HG03457 (cell line): ENCODE measurements at regions not wholly inside any gene's neighbourhood (a gene's known extent, or its start where the extent isn't known, plus 50 kb on each side); places are given as distances from the start of the nearest gene placed in this dataset.
"Not testable (repeated sequence)": the region's sequence is repeated elsewhere in the genome, so short reads cannot be mapped to it uniquely, and the experiment has no call there.

Experiments
- ATAC-seq: cut with Tn5 transposase; IDR thresholded peaks from one replicate; pipeline ENCODE4 v1.9.1; 2021; ENCODE audit warnings: moderate number of reproducible peaks; ENCODE audit not compliant: unreplicated experiment

DNA sequence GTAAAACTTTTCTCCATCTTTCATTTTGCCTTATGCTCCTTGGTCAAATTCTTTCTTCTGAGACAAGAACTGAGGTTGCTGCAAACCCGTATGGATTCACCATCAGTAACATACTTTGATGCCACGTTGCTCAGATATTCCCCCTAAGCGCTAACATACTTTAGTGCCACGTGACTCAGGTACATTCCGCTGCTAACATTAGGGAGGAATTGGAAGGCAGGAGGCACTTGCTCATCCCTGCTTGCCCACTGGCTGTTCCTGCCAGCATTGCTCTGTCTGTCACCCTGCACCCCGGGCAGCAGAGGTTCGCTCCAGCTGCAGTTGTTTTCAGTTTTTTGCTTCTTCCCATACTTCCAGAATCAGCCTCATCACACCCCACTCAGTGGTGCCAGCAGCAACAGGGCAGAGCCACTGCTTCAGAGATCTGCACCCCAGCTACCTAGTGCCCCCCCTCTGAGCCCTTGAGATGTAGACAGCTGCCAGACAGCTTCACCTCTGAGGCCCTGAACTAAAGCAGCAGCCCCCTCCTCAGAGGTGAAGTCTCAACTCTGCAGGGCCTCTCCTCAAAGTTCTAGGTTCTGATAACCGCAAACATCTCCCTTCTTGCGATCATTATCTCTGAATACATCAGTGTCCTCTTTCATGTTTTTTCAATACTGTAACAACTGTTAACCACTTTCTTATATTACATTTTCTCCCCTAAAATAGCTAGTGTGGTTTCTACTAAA lies 228.0 kb upstream of the KIF2A start:
- ATAC-seq: no peak

- ATAC-seq: no peak
Observed at GRCh38 chr5:62082370-62082801, 223.6 kb upstream of the KIF2A start.

- ATAC-seq: no peak
Observed at GRCh38 chr5:62083247-62083646, 222.8 kb upstream of the KIF2A start.

GRCh38 chr5:62083661-62084060 lies 222.3 kb upstream of the KIF2A start:
- no peak for ATAC-seq

- no peak for ATAC-seq
Observed at GRCh38 chr5:62084391-62084790, 221.6 kb upstream of the KIF2A start.

- ATAC-seq: no peak
Observed at GRCh38 chr5:62090953-62091352, 215.1 kb upstream of the KIF2A start.

DNA sequence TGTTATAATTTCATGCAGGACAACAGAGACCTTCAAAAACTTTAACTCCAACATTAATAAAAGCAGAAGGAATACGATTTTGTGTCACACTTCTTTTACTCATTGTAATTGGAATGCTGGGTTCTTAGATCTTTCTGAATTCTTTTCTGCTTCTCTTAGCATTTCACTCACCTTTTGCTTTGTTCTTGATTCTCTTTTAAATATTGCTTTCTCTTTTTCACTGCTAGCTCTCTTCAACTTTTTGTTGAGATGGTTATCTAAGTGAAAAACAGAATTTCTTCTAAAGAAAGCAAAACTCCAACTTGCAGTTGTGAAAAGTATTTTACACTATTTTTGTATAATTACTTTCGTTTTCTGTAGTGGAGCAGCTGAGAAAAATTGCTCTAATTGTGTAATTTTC lies 212.6 kb upstream of the KIF2A start:
- no peak for ATAC-seq

DNA sequence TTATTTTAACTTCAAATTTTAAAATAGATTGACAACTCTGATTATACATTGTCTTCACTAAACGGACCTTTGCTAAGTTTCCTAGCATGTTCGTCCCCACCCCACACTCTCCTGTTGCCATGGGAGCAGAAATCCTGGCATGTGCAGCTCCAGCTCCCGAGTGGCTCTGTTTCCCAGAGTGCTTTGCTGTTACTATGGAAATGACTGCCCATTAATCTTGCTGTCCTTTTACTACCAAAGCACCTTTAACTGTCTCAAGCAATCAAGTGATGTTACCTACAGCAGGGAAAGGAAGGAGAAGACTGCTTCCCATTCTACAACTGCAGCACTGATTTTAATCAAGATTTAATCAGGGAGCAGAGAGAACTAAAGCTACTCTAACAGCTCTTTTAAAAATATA lies 212.0 kb upstream of the KIF2A start:
- no peak for ATAC-seq

DNA sequence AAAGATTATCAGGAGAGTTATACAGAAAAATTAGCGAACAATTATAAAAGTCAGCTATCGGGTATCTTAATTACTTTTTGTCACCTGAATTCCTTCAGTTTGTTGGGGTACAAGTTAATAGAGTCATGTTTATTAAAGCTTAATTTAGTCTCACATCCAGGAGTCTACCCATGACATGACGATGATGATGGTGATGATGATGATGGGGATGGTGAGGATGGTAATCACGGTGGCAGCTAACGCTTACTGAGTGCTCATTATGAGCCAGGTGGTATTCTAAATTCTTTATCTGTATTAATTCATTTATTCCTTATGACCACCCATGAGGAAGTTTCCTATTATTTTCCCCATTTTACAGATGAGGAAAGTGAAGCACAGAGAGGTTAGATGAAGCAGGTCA lies 208.6 kb upstream of the KIF2A start:
- no peak for ATAC-seq

DNA sequence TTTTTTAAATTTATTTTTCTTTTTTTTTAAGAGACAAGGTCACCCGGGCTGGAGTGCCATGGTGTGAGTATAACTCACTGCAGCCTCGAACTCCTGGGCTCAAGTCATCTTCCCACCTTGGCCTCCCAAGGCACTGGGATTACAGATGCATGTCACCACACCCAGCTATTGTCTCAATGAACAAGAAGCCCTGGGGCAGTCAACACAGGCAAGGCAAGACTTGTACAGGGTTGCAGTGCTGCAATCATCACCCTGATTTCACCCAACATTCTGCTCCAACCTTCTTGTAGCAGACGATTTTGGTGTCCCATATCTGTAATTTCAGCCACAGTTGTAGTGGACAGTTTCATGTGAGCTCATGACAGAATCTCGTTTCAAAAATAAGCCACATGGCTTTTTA lies 205.8 kb upstream of the KIF2A start:
- no peak for ATAC-seq

GRCh38 chr5:62103863-62104262 lies 202.1 kb upstream of the KIF2A start:
- ATAC-seq: not testable (repeated sequence)

DNA sequence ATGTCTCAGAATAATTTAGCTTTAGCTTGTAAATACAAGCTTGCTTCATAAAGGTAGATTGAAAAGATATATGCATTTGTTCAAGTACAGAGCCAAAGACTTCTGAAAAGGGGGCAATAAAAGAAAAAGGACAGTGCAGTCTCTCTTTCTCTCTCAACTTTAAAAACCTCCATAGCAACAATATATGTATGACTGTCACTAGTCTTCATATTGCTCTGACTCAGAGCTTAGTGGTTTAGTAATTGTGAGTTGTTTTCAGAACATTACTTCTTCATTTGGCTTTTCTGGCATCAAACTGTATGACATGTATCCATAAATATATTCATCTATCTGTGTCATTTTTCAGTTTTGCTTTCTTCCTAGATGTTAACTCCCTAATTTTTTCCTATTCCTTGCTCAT lies 194.6 kb upstream of the KIF2A start:
- no peak for ATAC-seq

- ATAC-seq: no peak
Observed at GRCh38 chr5:62112689-62113228, 193.2 kb upstream of the KIF2A start.

DNA sequence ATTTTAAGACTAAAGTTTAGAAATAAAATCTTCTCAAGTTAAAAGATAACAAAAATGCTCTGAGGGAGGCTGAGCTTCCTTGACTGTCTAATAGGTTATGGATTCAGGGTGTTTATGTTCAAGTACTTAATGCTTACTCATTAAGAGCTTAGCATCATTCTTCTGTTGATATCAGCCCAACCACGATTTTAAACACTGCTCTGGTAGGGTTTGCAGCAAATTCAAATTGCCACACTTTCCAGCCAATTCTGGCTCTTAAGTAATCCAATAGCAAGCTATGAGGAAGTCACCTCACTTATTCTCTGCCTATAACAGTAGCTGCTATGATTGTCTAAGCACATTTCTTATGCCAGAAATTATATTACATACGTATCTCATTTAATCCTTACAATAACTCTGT lies 191.0 kb upstream of the KIF2A start:
- ATAC-seq: no peak

- no peak for ATAC-seq
Observed at GRCh38 chr5:62124266-62124665, 181.7 kb upstream of the KIF2A start.

- no peak for ATAC-seq
Observed at GRCh38 chr5:62126090-62126489, 179.9 kb upstream of the KIF2A start.

GRCh38 chr5:62127098-62127736 lies 178.8 kb upstream of the KIF2A start:
- no peak for ATAC-seq

DNA sequence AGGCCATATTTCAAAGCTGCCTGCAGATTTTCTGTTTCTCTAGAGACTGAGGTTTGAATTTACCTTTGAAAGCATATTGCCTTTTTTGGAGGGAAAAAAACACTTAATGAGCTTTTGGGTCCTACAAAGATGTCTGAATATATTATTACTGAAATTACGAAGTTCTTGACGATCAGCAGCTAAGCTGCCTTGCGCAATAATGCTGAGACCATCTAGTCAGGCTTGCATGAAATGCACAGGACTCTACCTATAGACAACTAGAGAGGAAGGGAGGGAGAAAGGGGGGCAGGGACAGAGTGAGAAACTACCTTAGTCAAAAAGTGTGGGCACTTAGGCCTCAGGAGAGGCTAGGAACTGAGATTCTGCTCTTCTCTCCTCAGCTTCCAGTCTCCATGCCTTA lies 175.9 kb upstream of the KIF2A start:
- no peak for ATAC-seq

GRCh38 chr5:62132276-62132675 lies 173.7 kb upstream of the KIF2A start:
- ATAC-seq: no peak

DNA sequence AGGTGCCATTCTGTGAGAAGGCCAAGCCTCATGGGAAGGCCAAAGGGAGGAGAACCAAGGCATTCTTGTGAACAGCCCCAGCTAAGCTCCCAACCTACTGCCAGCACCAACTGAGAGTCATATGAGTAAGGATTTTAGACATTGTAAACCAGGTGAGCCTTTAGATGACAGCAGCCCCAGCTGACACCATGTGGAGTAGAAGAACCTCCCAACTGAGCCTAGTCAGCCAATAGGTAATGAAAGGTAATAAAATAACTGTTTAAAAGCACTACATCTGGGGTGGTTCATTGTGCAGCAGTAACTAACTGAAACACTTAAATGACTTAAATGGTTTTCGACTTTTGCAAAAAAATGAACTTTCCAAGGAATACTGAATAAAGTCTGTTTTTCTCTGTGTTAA lies 172.6 kb upstream of the KIF2A start:
- ATAC-seq: no peak

DNA sequence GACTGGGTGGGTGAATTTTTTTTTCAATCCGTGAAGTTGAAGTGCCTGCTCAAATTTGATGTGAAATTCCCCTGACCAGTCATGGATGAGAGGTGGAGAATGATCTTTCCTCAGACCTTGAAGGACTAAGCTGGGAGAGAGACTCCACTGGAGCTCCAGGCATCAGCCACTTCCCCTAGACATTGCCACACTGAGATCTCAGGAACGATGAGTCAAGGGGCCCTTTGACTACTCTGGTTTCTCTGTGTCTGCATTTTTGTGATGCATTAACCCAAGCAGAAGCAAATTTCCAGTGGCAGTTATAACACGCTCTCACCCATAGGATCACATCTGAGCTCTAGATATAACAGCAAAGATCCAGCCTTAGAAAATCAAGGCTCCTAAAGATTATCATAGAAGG lies 171.2 kb upstream of the KIF2A start:
- no peak for ATAC-seq

DNA sequence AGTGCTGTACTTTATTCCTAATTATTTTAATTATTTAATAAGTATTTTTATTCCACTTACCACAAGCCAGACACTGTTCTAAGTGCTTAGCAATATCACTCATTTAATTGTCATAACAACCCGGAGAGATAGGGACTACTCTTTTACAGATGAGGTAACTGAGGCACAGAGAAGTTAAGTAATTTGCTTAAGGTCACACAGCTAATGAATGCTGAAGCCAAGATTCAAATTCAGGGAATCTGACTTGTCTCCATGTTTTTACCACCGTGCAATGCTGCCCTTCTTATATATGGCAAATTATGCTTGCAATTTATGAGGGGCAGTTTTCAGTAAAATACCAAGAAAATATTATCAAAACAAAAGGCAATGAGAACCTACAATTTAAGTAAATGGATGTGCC lies 168.4 kb upstream of the KIF2A start:
- no peak for ATAC-seq

GRCh38 chr5:62138607-62139006 lies 167.4 kb upstream of the KIF2A start:
- no peak for ATAC-seq
